Tibial nerve (tissue), 4 donors: ENCODE measurements at regions not wholly inside any gene's neighbourhood (a gene's known extent, or its start where the extent isn't known, plus 50 kb on each side); places are given as distances from the start of the nearest gene placed in this dataset.

Experiments
- CTCF ChIP-seq, 5 experiments: fragments of 200-600 bp in 3 of 5; fragments of 450-650 bp in 2 of 5; sonication (generic) in 3 of 5; IDR thresholded peaks; one replicate each; pipeline ENCODE4 v1.5.1; 2016 to 2019; ENCODE audit warnings: antibody characterized with exemption in 5 of 5, mild to moderate bottlenecking in 3 of 5, moderate library complexity in 2 of 5
- EP300 ChIP-seq, 2 donors: sonication (generic); formaldehyde crosslinking; IDR thresholded peaks; one replicate each; pipeline ENCODE4 v1.6.1; 2017; ENCODE audit warnings: antibody characterized with exemption in 2 of 2, mild to moderate bottlenecking in 1 of 2
- POLR2A ChIP-seq, 2 donors: fragments of 450-650 bp; IDR thresholded peaks; one replicate each; pipeline ENCODE4 v1.6.1; 2017; ENCODE audit warnings: antibody characterized with exemption in 2 of 2, mild to moderate bottlenecking in 2 of 2, moderate library complexity in 2 of 2

- TF ChIP-seq CTCF (IDR thresholded peaks at IDR 0.05), result no peak
- no peak for TF ChIP-seq POLR2A (IDR thresholded peaks at IDR 0.05)
- no peak for TF ChIP-seq EP300 (IDR thresholded peaks at IDR 0.05)
Measured at GRCh38 chr13:87878706-87879105, 207.5 kb downstream of the SLITRK5 start.
